ENCODE measurements at regions not wholly inside any gene's neighbourhood (a gene's known extent, or its start where the extent isn't known, plus 50 kb on each side); places are given as distances from the start of the nearest gene placed in this dataset.
"Not testable (repeated sequence)": the region's sequence is repeated elsewhere in the genome, so short reads cannot be mapped to it uniquely, and the experiment has no call there.

DNA sequence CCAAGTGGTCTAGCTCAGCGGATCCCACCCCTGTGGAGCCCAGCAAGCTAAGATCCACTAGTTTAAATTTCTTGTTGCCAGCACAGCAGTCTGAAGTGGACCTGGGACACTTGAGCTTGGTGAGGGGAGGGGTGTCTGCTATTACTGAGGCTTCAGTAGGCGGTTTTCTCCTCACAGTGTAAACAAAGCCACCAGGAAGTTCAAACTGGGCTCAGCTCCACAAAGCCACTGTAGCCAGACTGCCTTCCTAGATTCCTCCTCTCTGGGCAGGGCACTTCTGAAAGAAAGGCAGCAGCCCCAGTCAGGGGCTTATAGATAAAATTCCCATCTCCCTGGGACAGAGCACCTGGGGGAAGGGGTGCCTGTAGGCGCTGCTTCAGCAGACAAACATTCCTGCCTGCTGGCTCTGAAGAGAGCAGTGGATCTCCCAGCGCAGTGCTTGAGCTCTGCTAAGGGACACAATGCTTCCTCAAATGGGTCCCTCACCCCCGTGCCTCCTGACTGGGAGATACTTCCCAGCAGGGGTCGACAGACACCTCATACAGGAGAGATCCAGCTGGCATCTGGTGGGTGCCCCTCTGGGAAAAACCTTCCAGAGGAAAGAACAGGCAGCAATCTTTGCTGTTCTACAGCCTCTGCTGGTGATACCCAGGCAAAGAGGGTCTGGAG is 148.6 kb upstream of the PDE4D start:
- CTCF ChIA-PET; H3K14ac ChIP-seq (replicated peaks; ENCODE audit: low read depth, low read length); H2BK20ac ChIP-seq (ENCODE audit: low read depth, low read length); H2BK120ac ChIP-seq (ENCODE audit: low read depth, low read length); H3K36me3 ChIP-seq (ENCODE audit: control insufficient read depth, insufficient read depth, low read length); BruUV-seq (replicated peaks); H3K27ac ChIP-seq (ENCODE audit: insufficient read depth, low read length); H3K4ac ChIP-seq (ENCODE audit: low read depth, low read length); H3K9me1 ChIP-seq (ENCODE audit: insufficient read depth, low read length); H3K79me1 ChIP-seq (ENCODE audit: low read depth in 1 of 2, low read length in 2 of 2); H3K23ac ChIP-seq (ENCODE audit: low read depth, low read length); DNase-seq; H3K4me3 ChIP-seq (ENCODE audit: insufficient read depth, low read depth, low read length); ATAC-seq (ENCODE audit: low read depth); H3K18ac ChIP-seq (ENCODE audit: low read depth, low read length); H3K9me3 ChIP-seq (ENCODE audit: control insufficient read depth, insufficient read depth, low read length); H4K20me1 ChIP-seq (ENCODE audit: insufficient read depth, low read length); H3K56ac ChIP-seq (ENCODE audit: extremely low read depth, insufficient read depth, low read length); H3K4me1 ChIP-seq (ENCODE audit: control insufficient read depth, insufficient read depth, low read length); POLR2A ChIA-PET (ENCODE audit: unreplicated experiment); H2BK15ac ChIP-seq (ENCODE audit: low read depth, low read length); H2AK9ac ChIP-seq (replicated peaks; ENCODE audit: low read depth, low read length, poor library complexity); H2BK5ac ChIP-seq (ENCODE audit: low read depth, low read length, poor library complexity, severe bottlenecking); H2AFZ ChIP-seq (replicated peaks; ENCODE audit: low read length, poor library complexity); H2AK5ac ChIP-seq (ENCODE audit: low read depth, low read length); intact Hi-C loops (cut with micrococcal nuclease); dilution Hi-C loops (cut with HindIII; ENCODE audit: low sequenced_read_pairs, unreplicated experiment); in situ Hi-C loops (cut with MboI; ENCODE audit: low sequenced_read_pairs); H4K91ac ChIP-seq (ENCODE audit: insufficient read depth, low read depth, low read length); H4K5ac ChIP-seq (ENCODE audit: low read depth, low read length); H3K9ac ChIP-seq (ENCODE audit: low read depth, low read length); H3K27me3 ChIP-seq (ENCODE audit: control insufficient read depth, insufficient read depth, low read length); H4K8ac ChIP-seq (ENCODE audit: low read depth in 2 of 2, low read length in 2 of 2); H3K4me2 ChIP-seq (ENCODE audit: low read depth, low read length): not testable (repeated sequence)
- WGBS, 2 experiments (ENCODE audit: extremely low coverage in 2 of 2, insufficient read length in 1 of 2) = no CpG with 5 or more reads among the region's 6 CpGs

GRCh38 chr5:60041508-60041907 is 148.0 kb upstream of the PDE4D start:
- 48% methylated on average over 2 of the region's 8 CpGs; no CpG with 5 or more reads in 1 of the 2 experiments for WGBS, 2 experiments (ENCODE audit: extremely low coverage in 2 of 2, insufficient read length in 1 of 2)
- POLR2A ChIA-PET (ENCODE audit: unreplicated experiment); in situ Hi-C loops (cut with MboI; ENCODE audit: low sequenced_read_pairs); H3K9me3 ChIP-seq (ENCODE audit: control insufficient read depth, insufficient read depth, low read length); H4K8ac ChIP-seq (ENCODE audit: low read depth in 2 of 2, low read length in 2 of 2); ATAC-seq (ENCODE audit: low read depth); H3K4me2 ChIP-seq (ENCODE audit: low read depth, low read length); H2BK5ac ChIP-seq (ENCODE audit: low read depth, low read length, poor library complexity, severe bottlenecking); DNase-seq; H3K79me1 ChIP-seq (ENCODE audit: low read depth in 1 of 2, low read length in 2 of 2); H2AFZ ChIP-seq (replicated peaks; ENCODE audit: low read length, poor library complexity); H3K4me3 ChIP-seq (ENCODE audit: insufficient read depth, low read depth, low read length); H3K27ac ChIP-seq (ENCODE audit: insufficient read depth, low read length); H3K56ac ChIP-seq (ENCODE audit: extremely low read depth, insufficient read depth, low read length); H3K27me3 ChIP-seq (ENCODE audit: control insufficient read depth, insufficient read depth, low read length); H3K9ac ChIP-seq (ENCODE audit: low read depth, low read length); intact Hi-C loops (cut with micrococcal nuclease); BruUV-seq (replicated peaks); H2AK5ac ChIP-seq (ENCODE audit: low read depth, low read length); H3K14ac ChIP-seq (replicated peaks; ENCODE audit: low read depth, low read length); H3K9me1 ChIP-seq (ENCODE audit: insufficient read depth, low read length); H2BK20ac ChIP-seq (ENCODE audit: low read depth, low read length); H4K91ac ChIP-seq (ENCODE audit: insufficient read depth, low read depth, low read length); H3K4ac ChIP-seq (ENCODE audit: low read depth, low read length); H2AK9ac ChIP-seq (replicated peaks; ENCODE audit: low read depth, low read length, poor library complexity); H2BK120ac ChIP-seq (ENCODE audit: low read depth, low read length); H2BK15ac ChIP-seq (ENCODE audit: low read depth, low read length); H3K23ac ChIP-seq (ENCODE audit: low read depth, low read length); H3K36me3 ChIP-seq (ENCODE audit: control insufficient read depth, insufficient read depth, low read length); H4K20me1 ChIP-seq (ENCODE audit: insufficient read depth, low read length); H3K4me1 ChIP-seq (ENCODE audit: control insufficient read depth, insufficient read depth, low read length); H3K18ac ChIP-seq (ENCODE audit: low read depth, low read length); dilution Hi-C loops (cut with HindIII; ENCODE audit: low sequenced_read_pairs, unreplicated experiment); H4K5ac ChIP-seq (ENCODE audit: low read depth, low read length): not testable (repeated sequence)
- CTCF ChIA-PET = interaction anchor here (0.5 kb wide), 1 partner anchor 241 kb away, joined by 3 read pairs; no protein-coding TSS in a partner anchor
